ENCODE measurements at regions not wholly inside any gene's neighbourhood (a gene's known extent, or its start where the extent isn't known, plus 50 kb on each side); places are given as distances from the start of the nearest gene placed in this dataset.

DNA sequence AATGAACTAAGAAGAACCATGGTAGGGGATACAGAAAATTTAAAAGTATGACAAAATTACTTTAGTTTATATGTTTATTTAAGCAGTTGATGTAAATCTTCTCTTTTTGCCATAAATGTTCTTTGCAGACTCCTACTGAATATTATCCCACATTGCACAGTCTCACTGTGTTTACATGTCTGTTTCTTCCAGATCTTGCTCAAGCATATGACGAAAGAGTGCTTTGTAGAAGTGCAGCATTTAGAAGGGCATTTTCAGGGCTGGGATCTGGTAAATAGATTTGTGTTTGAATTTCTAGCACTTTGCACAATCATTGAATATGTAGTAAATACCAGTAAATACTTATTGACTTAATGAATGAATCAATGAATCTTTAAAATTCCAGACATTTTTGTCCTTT lies 152.0 kb upstream of the EPHA7 start:
- no peak for TF ChIP-seq EZH2 (IDR thresholded peaks at IDR 0.05)
- TF ChIP-seq, protein P1, sequence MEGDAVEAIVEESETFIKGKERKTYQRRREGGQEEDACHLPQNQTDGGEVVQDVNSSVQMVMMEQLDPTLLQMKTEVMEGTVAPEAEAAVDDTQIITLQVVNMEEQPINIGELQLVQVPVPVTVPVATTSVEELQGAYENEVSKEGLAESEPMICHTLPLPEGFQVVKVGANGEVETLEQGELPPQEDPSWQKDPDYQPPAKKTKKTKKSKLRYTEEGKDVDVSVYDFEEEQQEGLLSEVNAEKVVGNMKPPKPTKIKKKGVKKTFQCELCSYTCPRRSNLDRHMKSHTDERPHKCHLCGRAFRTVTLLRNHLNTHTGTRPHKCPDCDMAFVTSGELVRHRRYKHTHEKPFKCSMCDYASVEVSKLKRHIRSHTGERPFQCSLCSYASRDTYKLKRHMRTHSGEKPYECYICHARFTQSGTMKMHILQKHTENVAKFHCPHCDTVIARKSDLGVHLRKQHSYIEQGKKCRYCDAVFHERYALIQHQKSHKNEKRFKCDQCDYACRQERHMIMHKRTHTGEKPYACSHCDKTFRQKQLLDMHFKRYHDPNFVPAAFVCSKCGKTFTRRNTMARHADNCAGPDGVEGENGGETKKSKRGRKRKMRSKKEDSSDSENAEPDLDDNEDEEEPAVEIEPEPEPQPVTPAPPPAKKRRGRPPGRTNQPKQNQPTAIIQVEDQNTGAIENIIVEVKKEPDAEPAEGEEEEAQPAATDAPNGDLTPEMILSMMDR (IDR thresholded peaks at IDR 0.05): no peak

Data from neural progenitor cell (in vitro differentiated cells).